HFF-Myc (cell line): ENCODE measurements at regions not wholly inside any gene's neighbourhood (a gene's known extent, or its start where the extent isn't known, plus 50 kb on each side); places are given as distances from the start of the nearest gene placed in this dataset.

ENCODE experiments used
- DNase-seq: peaks from one replicate; pipeline ENCODE4 v3.0.0-alpha.2; 2011; ENCODE audit warnings: low read depth; ENCODE audit errors: extremely low read depth
- H3K4me3 ChIP-seq: replicated peaks from 2 replicates; pipeline ENCODE4 v1.5.1; 2011; ENCODE audit warnings: low read depth, mild to moderate bottlenecking, control low read depth, low read length
- TF ChIP-seq, protein P1 (sequence below): IDR thresholded peaks from 2 replicates; pipeline ENCODE4 v1.5.1; 2012; ENCODE audit warnings: mild to moderate bottlenecking, low read depth, low read length, control low read depth; ENCODE audit errors: missing control alignments

GRCh38 chr4:131251321-131251720, 1897.8 kb upstream of the PCDH10 start:
- no peak for DNase-seq
- TF ChIP-seq, protein P1, sequence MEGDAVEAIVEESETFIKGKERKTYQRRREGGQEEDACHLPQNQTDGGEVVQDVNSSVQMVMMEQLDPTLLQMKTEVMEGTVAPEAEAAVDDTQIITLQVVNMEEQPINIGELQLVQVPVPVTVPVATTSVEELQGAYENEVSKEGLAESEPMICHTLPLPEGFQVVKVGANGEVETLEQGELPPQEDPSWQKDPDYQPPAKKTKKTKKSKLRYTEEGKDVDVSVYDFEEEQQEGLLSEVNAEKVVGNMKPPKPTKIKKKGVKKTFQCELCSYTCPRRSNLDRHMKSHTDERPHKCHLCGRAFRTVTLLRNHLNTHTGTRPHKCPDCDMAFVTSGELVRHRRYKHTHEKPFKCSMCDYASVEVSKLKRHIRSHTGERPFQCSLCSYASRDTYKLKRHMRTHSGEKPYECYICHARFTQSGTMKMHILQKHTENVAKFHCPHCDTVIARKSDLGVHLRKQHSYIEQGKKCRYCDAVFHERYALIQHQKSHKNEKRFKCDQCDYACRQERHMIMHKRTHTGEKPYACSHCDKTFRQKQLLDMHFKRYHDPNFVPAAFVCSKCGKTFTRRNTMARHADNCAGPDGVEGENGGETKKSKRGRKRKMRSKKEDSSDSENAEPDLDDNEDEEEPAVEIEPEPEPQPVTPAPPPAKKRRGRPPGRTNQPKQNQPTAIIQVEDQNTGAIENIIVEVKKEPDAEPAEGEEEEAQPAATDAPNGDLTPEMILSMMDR: no peak

GRCh38 chr4:131257241-131257640, 1891.9 kb upstream of the PCDH10 start:
- DNase-seq: no peak
- no peak overlapping the region for H3K4me3 ChIP-seq
- TF ChIP-seq, protein P1: no peak

More at GRCh38 chr4:131251321-131251720, 1897.8 kb upstream of the PCDH10 start:
- no peak overlapping the region for H3K4me3 ChIP-seq

DNA sequence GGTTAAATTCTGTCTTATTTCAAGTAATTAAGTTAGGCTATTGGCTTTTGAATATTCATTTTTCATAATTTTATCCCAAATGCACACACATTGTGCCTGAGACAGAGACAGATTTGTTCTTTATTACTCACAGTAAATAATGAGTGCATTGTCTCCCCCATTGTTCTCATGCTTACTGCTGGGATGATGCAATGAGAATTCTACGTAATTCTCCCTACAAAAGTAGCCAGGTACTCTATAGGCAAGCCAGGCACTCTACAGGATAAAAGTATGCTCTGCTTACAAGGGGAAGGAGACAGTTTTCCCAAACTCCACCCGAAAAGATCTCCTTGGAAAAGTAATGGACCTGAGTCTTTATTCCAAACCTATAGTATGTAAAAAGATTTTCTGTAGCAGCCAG, 1890.7 kb upstream of the PCDH10 start:
- DNase-seq: no peak
- TF ChIP-seq, protein P1: no peak
- no peak overlapping the region for H3K4me3 ChIP-seq

GRCh38 chr4:131288441-131288840, 1860.7 kb upstream of the PCDH10 start:
- no peak overlapping the region for H3K4me3 ChIP-seq
- TF ChIP-seq, protein P1: no peak
- no peak for DNase-seq

- H3K4me3 ChIP-seq: no peak overlapping the region
- TF ChIP-seq, protein P1: no peak
- DNase-seq: no peak
Observed at GRCh38 chr4:131296192-131296591, 1852.9 kb upstream of the PCDH10 start.

DNA sequence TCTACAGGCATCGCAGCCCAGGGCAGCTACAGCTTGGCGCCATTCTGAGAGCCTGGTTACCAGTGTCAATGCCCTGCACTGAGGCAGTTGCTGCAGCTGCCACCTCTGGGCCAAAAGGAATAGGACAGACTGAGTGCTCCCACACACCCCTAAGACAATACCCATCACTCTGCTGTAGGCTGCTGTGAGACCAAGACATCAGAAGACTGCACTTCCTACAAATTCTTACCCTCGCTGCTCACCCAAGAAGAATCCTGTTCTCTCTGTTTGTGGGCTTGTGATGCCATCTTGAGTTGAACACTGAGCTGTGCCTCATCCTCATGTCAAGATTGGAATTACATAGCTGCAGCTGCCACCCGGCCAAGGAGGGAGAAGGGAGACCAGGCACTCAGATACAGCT, 1847.0 kb upstream of the PCDH10 start:
- H3K4me3 ChIP-seq: no peak overlapping the region
- no peak for DNase-seq
- TF ChIP-seq, protein P1: no peak

GRCh38 chr4:131304686-131305085, 1844.4 kb upstream of the PCDH10 start:
- TF ChIP-seq, protein P1: no peak
- DNase-seq: no peak
- H3K4me3 ChIP-seq: no peak overlapping the region
